Loucy (cell line): ENCODE measurements at regions not wholly inside any gene's neighbourhood (a gene's known extent, or its start where the extent isn't known, plus 50 kb on each side); places are given as distances from the start of the nearest gene placed in this dataset.

Source experiments
- EZH2phosphoT487 ChIP-seq: fragments of 200-600 bp; IDR thresholded peaks from 2 replicates; pipeline ENCODE4 v1.6.1; 2018; ENCODE audit warnings: antibody characterized with exemption, mild to moderate bottlenecking, moderate library complexity, borderline replicate concordance
- TF ChIP-seq, protein P1 (sequence below): fragments of 200-600 bp; sonication (generic); conservative IDR thresholded peaks from 2 replicates; pipeline ENCODE4 v1.5.1; 2014; ENCODE audit warnings: mild to moderate bottlenecking, antibody characterized with exemption, low read length

- TF ChIP-seq EZH2phosphoT487 = no peak
- TF ChIP-seq, protein P1, sequence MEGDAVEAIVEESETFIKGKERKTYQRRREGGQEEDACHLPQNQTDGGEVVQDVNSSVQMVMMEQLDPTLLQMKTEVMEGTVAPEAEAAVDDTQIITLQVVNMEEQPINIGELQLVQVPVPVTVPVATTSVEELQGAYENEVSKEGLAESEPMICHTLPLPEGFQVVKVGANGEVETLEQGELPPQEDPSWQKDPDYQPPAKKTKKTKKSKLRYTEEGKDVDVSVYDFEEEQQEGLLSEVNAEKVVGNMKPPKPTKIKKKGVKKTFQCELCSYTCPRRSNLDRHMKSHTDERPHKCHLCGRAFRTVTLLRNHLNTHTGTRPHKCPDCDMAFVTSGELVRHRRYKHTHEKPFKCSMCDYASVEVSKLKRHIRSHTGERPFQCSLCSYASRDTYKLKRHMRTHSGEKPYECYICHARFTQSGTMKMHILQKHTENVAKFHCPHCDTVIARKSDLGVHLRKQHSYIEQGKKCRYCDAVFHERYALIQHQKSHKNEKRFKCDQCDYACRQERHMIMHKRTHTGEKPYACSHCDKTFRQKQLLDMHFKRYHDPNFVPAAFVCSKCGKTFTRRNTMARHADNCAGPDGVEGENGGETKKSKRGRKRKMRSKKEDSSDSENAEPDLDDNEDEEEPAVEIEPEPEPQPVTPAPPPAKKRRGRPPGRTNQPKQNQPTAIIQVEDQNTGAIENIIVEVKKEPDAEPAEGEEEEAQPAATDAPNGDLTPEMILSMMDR = no peak
Observed at GRCh38 chr5:77847814-77848290, 71.7 kb upstream of the TBCA start.
